HG03520 (cell line): ENCODE measurements at regions not wholly inside any gene's neighbourhood (a gene's known extent, or its start where the extent isn't known, plus 50 kb on each side); places are given as distances from the start of the nearest gene placed in this dataset.
"Not testable (repeated sequence)": the region's sequence is repeated elsewhere in the genome, so short reads cannot be mapped to it uniquely, and the experiment has no call there.

Experiments
- ATAC-seq: cut with Tn5 transposase; IDR thresholded peaks from one replicate; pipeline ENCODE4 v1.9.1; 2021; ENCODE audit warnings: mild to moderate bottlenecking, moderate library complexity; ENCODE audit not compliant: unreplicated experiment

- no peak for ATAC-seq
Measured at GRCh38 chr5:87762631-87763030, 349.9 kb upstream of the CCNH start.

- ATAC-seq: no peak
Measured at GRCh38 chr5:87756951-87757350, 344.2 kb upstream of the CCNH start.

GRCh38 chr5:87755360-87755759 is 342.6 kb upstream of the CCNH start:
- no peak for ATAC-seq

- ATAC-seq: no peak
Measured at GRCh38 chr5:87754009-87754757, 341.5 kb upstream of the CCNH start.

GRCh38 chr5:87752362-87752761 is 339.6 kb upstream of the CCNH start:
- no peak for ATAC-seq

GRCh38 chr5:87751824-87752223 is 339.1 kb upstream of the CCNH start:
- no peak for ATAC-seq

GRCh38 chr5:87746891-87747377 is 334.2 kb upstream of the CCNH start:
- ATAC-seq: no peak

GRCh38 chr5:87746341-87746740 is 333.6 kb upstream of the CCNH start:
- no peak for ATAC-seq

GRCh38 chr5:87741881-87742280 is 329.2 kb upstream of the CCNH start:
- no peak for ATAC-seq

- ATAC-seq: no peak
Measured at GRCh38 chr5:87735923-87736322, 323.2 kb upstream of the CCNH start.

GRCh38 chr5:87733897-87734296 is 321.2 kb upstream of the CCNH start:
- ATAC-seq: no peak

GRCh38 chr5:87732875-87733768 is 320.4 kb upstream of the CCNH start:
- no peak for ATAC-seq

- no peak for ATAC-seq
Measured at GRCh38 chr5:87729781-87730180, 317.1 kb upstream of the CCNH start.

- ATAC-seq: no peak
Measured at GRCh38 chr5:87722286-87722685, 309.6 kb upstream of the CCNH start.

- ATAC-seq: not testable (repeated sequence)
Measured at GRCh38 chr5:87718224-87718925, 305.6 kb upstream of the CCNH start.

- ATAC-seq: no peak
Measured at GRCh38 chr5:87717761-87718160, 305.0 kb upstream of the CCNH start.

- no peak for ATAC-seq
Measured at GRCh38 chr5:87705876-87706275, 293.1 kb upstream of the CCNH start.

- ATAC-seq: peak; percentile 96
Measured at GRCh38 chr5:87686975-87687374, 274.2 kb upstream of the CCNH start.

GRCh38 chr5:87686018-87686417 is 273.3 kb upstream of the CCNH start:
- ATAC-seq: no peak

GRCh38 chr5:87674235-87674634 is 261.5 kb upstream of the CCNH start:
- ATAC-seq: no peak

- ATAC-seq: no peak
Measured at GRCh38 chr5:87671146-87671545, 258.4 kb upstream of the CCNH start.
